HG03558 (cell line): ENCODE measurements at regions not wholly inside any gene's neighbourhood (a gene's known extent, or its start where the extent isn't known, plus 50 kb on each side); places are given as distances from the start of the nearest gene placed in this dataset.
"Not testable (repeated sequence)": the region's sequence is repeated elsewhere in the genome, so short reads cannot be mapped to it uniquely, and the experiment has no call there.

Experiments used
- ATAC-seq: cut with Tn5 transposase; IDR thresholded peaks from one replicate; pipeline ENCODE4 v1.9.1; 2021; ENCODE audit warnings: moderate number of reproducible peaks; ENCODE audit not compliant: unreplicated experiment; ENCODE audit errors: extremely low read depth

GRCh38 chr4:66963084-66963483, 582.2 kb downstream of the CENPC start:
- no peak for ATAC-seq

- no peak for ATAC-seq
Observed at GRCh38 chr4:66959207-66959606, 586.1 kb downstream of the CENPC start.

- no peak for ATAC-seq
Observed at GRCh38 chr4:66956852-66957251, 588.5 kb downstream of the CENPC start.

GRCh38 chr4:66956426-66956825, 588.9 kb downstream of the CENPC start:
- ATAC-seq = no peak

GRCh38 chr4:66955784-66956183, 589.5 kb downstream of the CENPC start:
- ATAC-seq = no peak

- ATAC-seq = no peak
Observed at GRCh38 chr4:66949419-66949818, 595.9 kb downstream of the CENPC start.

- no peak for ATAC-seq
Observed at GRCh38 chr4:66946761-66947160, 598.5 kb downstream of the CENPC start.

- ATAC-seq = no peak
Observed at GRCh38 chr4:66943112-66943511, 602.2 kb downstream of the CENPC start.

GRCh38 chr4:66931981-66932380, 613.3 kb downstream of the CENPC start:
- not testable (repeated sequence) for ATAC-seq

- no peak for ATAC-seq
Observed at GRCh38 chr4:66930206-66930605, 615.1 kb downstream of the CENPC start.

GRCh38 chr4:66929748-66930147, 615.6 kb downstream of the CENPC start:
- no peak for ATAC-seq

- ATAC-seq = not testable (repeated sequence)
Observed at GRCh38 chr4:66928881-66929280, 616.4 kb downstream of the CENPC start.

- ATAC-seq = no peak
Observed at GRCh38 chr4:66927937-66928336, 617.4 kb downstream of the CENPC start.

- ATAC-seq = no peak
Observed at GRCh38 chr4:66926687-66927086, 618.6 kb downstream of the CENPC start.

GRCh38 chr4:66923081-66923865, 622.0 kb downstream of the CENPC start:
- ATAC-seq = no peak

GRCh38 chr4:66921433-66921832, 623.9 kb downstream of the CENPC start:
- no peak for ATAC-seq

- no peak for ATAC-seq
Observed at GRCh38 chr4:66920514-66920913, 624.8 kb downstream of the CENPC start.

- ATAC-seq = no peak
Observed at GRCh38 chr4:66911880-66912279, 633.4 kb downstream of the CENPC start.

GRCh38 chr4:66906314-66906713, 639.0 kb downstream of the CENPC start:
- no peak for ATAC-seq

GRCh38 chr4:66899422-66900065, 645.8 kb downstream of the CENPC start:
- no peak for ATAC-seq

- no peak for ATAC-seq
Observed at GRCh38 chr4:66893807-66894206, 651.5 kb downstream of the CENPC start.

- ATAC-seq = no peak
Observed at GRCh38 chr4:66887061-66887460, 658.2 kb downstream of the CENPC start.
